HG02798 (cell line): ENCODE measurements at regions not wholly inside any gene's neighbourhood (a gene's known extent, or its start where the extent isn't known, plus 50 kb on each side); places are given as distances from the start of the nearest gene placed in this dataset.
"Not testable (repeated sequence)": the region's sequence is repeated elsewhere in the genome, so short reads cannot be mapped to it uniquely, and the experiment has no call there.

Experiments
- ATAC-seq: cut with Tn5 transposase; IDR thresholded peaks from one replicate; pipeline ENCODE4 v1.9.1; 2021; ENCODE audit warnings: mild to moderate bottlenecking; ENCODE audit not compliant: unreplicated experiment, poor library complexity

- no peak for ATAC-seq
These were observed 197.3 kb upstream of the CLINT1 start for GRCh38 chr5:158056130-158056825.

GRCh38 chr5:158055111-158055501 lies 196.2 kb upstream of the CLINT1 start:
- ATAC-seq: no peak

- ATAC-seq: no peak
These were observed 195.5 kb upstream of the CLINT1 start for GRCh38 chr5:158054223-158055110.

DNA sequence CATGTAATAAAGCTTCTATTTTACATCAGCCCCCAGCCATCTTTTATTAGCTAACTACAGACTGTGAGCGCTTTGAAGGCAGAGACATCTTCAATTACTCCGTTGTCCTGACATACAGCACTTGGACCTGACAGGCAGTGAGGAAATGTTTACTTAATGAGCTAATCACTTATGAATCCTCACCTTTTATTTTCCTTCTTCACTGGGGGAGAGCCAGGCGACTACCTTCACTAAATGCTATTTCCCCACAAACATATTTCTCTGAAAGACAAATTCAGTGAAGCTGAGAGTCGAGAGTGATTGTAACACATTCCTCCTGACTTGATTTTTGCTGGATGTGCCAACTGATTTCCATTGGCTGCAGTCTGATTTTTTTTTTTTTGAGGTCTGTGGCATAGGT lies 192.1 kb upstream of the CLINT1 start:
- no peak for ATAC-seq

GRCh38 chr5:158050421-158050820 lies 191.5 kb upstream of the CLINT1 start:
- ATAC-seq: no peak

DNA sequence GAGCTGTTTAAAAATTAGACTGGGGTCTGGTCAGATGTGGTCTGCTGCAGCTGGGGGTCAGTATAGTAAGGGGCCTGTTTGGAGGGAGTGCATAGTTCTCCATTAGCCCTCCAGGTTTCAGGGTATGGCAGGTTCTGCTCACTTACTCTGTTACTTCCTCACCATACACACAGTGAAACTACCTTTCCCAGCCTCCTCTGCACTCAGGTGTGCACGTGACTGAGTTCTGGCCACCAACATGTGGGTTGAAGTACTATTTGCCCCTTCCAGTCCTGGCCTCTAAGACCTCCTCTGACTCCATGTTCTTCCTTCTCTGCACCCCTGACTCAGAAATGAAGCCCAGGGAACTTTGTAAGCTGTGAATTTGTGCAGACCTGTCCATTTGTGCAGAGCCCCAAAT lies 190.5 kb upstream of the CLINT1 start:
- ATAC-seq: no peak

GRCh38 chr5:158045696-158046095 lies 186.8 kb upstream of the CLINT1 start:
- no peak for ATAC-seq

- peak; percentile 72 for ATAC-seq
These were observed 181.0 kb upstream of the CLINT1 start for GRCh38 chr5:158039911-158040347.

DNA sequence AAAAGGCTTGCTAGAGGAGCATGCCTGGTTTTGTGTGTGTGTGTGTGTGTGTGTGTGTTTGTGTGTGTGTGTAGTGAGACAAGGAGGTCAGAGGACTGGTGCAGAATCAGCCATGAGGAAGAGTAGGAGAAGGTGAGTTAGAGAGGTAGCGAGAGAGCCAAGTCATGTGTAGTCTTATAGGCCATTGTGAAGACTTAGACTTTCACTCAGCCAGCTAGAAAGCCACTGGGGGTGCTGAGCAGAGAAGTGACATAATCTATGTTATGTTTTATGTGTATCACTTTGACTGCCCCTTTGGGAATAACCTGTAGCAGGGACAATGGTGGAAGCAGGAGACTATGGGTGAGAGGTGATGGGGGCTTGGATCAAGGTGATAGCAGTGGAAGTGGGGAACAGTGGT lies 180.5 kb upstream of the CLINT1 start:
- ATAC-seq: no peak

DNA sequence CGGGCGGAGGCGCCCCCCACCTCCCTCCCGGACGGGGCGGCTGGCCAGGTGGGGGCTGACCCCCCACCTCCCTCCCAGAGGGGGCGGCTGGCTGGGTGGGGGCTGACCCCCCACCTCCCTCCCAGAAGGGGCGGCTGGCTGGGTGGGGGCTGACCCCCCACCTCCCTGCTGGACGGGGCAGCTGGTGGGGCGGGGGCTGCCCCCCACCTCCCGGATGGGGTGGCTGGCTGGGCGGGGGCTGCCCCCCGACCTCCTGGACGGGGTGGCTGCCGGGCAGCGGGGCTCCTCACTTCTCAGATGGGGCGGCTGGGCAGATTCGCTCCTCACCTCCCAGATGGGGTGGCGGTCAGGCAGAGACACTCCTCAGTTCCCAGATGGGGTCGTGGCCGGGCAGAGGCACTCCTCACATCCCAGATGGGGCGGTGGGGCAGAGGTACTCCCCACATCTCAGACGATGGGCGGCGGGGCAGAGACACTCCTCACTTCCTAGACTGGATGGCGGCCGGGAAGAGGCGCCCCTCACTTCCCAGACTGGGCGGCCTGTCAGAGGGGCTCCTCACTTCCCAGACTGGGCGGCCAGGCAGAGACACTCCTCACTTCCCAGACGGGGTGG lies 178.1 kb upstream of the CLINT1 start:
- ATAC-seq: not testable (repeated sequence)

DNA sequence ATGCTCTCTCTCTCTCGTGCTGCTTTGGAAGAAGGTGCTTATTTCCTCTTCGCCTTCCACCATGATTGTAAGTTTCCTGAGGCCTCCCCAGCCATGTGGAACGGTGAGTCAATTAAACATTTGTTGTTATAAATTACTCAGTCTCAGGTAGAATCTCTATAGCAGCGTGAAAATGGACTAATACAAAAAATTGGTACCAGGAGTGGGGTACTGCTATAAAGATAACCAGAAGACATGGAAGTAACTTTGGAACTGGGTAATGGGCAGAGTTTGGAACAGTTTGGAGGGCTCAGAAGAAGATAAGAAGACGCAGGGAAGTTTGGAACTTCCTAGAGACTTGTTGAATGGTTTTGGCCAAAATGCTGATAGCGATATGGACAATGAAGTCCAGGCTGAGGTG lies 175.6 kb upstream of the CLINT1 start:
- not testable (repeated sequence) for ATAC-seq

GRCh38 chr5:158033724-158034123 lies 174.8 kb upstream of the CLINT1 start:
- ATAC-seq: no peak

DNA sequence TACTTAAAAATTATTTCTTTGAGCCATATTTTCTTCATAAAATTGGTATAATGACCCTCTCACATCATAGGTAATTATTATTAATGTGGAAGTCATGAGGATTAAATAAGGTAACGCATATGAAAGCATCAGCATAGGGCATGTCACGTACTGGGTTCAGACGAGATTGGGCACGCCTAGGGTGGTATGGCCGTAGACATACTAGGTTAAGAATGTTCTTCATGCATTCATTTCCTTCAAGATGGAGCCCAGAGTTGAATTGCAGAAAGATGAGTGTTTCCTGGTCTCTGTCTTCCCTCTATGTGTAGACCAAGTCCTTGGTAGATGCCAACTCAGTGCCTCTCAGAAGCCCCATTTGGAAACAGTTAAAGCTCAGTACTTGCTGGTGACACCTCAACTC lies 174.1 kb upstream of the CLINT1 start:
- ATAC-seq: no peak

DNA sequence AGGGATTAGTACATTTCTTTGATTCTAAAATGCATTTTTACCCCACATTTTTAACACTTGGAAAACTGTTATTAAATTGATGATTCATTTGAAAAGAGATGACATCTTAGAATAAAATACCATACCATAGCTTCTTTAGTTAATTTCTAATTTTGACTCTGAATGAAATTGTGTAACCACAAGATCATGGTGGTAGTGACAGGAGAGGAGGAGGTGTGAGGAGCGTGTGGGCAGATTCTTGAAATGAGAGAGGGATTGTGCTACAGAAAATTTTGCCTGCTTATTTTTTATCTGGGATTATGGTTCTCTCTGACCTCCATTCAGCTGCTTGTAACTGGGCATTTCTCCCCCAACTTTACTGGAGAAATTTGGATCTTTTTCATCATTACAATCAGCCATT lies 173.3 kb upstream of the CLINT1 start:
- no peak for ATAC-seq

DNA sequence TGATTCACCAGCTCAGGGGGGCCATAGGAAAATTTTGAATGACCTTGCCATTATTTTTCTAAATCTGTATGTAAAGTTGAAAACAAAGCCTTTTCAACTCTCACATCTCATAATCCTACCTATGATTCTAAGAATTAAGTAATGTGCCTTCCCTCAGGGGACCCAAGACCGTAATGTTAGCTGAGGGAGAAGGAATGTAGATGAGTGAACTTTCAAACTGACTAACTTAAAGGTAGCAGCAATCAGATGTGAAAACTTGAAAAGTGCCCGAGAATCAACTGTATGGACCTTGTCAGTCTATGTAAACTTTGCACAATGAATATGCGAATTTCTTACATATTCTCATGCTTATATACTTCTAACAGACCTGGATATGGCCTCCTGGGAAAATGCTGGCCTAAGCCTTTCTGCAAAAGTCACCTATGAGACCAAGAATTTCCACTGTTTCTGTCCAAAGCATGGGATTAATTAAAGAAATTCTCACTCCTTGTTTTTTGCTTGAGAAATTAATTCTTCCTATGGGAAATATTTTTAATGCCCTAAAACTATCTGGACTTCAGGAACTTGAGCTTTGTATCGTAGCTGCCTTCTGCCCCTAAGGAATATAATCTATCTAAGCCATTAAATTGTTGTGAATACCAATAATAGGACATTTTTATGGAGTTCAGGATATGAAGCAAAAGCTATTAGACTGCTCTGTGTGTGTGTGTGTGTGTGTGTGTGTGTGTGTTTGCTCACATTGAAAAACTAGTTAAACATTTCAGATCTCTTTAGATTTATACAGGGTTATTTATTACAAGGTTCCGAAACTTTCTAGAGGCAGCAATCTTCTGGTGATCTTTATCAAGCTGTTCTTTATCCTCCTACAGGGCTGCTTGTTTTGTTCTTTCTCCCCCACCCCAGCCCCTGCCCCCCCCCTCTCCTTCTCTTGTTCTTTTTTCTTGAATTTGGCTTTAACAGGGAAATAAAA lies 169.1 kb upstream of the CLINT1 start:
- ATAC-seq: no peak

DNA sequence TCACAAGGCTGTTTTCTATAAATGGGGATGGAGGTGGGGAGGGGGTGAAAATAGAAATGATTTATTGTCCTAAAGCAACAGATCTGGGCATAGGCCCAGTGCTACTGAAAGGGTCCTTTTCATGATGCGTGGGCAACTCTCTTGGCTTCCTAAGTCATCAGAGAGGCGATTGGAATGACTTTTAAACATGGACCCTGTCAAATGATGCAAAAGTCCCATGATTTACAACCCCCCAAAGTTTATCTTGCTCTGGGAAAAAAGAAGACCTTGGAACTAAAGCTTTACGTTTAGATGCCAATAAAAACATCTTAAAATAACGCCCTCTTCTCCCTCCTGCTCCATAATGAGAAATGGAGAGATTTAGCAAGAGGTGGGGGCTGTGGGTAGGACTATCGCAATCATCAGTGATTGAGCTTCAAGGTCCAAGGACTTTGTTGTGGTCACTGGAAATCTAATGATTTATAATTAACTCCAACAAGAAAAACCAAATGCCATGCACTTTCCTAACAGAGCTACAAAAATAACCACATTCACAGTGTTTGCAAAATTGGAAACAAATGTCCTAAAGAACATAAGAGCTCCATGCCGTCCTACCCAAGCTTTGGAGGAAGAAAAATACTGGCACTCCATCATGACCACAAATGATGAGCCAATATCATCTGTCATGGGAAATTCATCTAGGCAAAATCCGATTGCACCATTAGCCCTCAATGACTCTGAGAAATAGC lies 167.5 kb upstream of the CLINT1 start:
- no peak for ATAC-seq

GRCh38 chr5:158023266-158023665 lies 164.3 kb upstream of the CLINT1 start:
- no peak for ATAC-seq

- no peak for ATAC-seq
These were observed 163.9 kb upstream of the CLINT1 start for GRCh38 chr5:158022837-158023236.

DNA sequence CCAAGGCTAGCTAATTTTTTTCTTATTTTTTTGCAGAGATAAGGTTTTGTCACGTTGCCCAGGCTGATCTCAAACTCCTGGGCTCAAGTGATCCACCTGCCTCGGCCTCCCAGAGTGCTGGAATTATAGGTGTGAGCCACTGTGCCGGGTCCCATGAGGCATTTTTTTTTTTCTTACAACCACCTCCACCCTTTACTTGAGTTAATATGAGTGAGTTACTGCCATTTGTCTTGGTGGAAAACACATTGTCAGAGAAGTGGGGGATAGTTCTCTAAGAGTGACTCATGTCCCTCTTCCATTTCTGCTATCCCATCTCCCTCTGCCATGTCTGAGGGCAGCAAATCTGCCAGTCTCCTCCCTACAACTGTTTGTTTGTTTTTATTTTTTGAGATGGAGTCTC lies 163.4 kb upstream of the CLINT1 start:
- ATAC-seq: no peak
